HG02884 (cell line): ENCODE measurements at regions not wholly inside any gene's neighbourhood (a gene's known extent, or its start where the extent isn't known, plus 50 kb on each side); places are given as distances from the start of the nearest gene placed in this dataset.

ENCODE experiments used
- ATAC-seq: cut with Tn5 transposase; IDR thresholded peaks from one replicate; pipeline ENCODE4 v1.9.1; 2021; ENCODE audit warnings: mild to moderate bottlenecking, moderate library complexity; ENCODE audit not compliant: unreplicated experiment

- no peak for ATAC-seq
These were observed 1541.9 kb downstream of the AACS start for GRCh38 chr12:126607157-126607556.

GRCh38 chr12:126607867-126608266, 1542.6 kb downstream of the AACS start:
- ATAC-seq, result no peak

- ATAC-seq, result no peak
These were observed 1543.5 kb downstream of the AACS start for GRCh38 chr12:126608607-126609175.

GRCh38 chr12:126616441-126616840, 1551.2 kb downstream of the AACS start:
- no peak for ATAC-seq

- no peak for ATAC-seq
These were observed 1552.1 kb downstream of the AACS start for GRCh38 chr12:126617312-126617711.

- ATAC-seq, result no peak
These were observed 1562.4 kb downstream of the AACS start for GRCh38 chr12:126627596-126627995.

GRCh38 chr12:126636821-126637220, 1571.6 kb downstream of the AACS start:
- ATAC-seq, result no peak

GRCh38 chr12:126644236-126645020, 1579.2 kb downstream of the AACS start:
- no peak for ATAC-seq

GRCh38 chr12:126648074-126648473, 1582.8 kb downstream of the AACS start:
- no peak for ATAC-seq

- no peak for ATAC-seq
These were observed 1585.9 kb downstream of the AACS start for GRCh38 chr12:126651133-126651532.

- no peak for ATAC-seq
These were observed 1598.3 kb downstream of the AACS start for GRCh38 chr12:126663304-126664094.

GRCh38 chr12:126667339-126667738, 1599.6 kb upstream of the TMEM132C start:
- no peak for ATAC-seq

- no peak for ATAC-seq
These were observed 1598.4 kb upstream of the TMEM132C start for GRCh38 chr12:126668538-126668937.

GRCh38 chr12:126668961-126669360, 1598.0 kb upstream of the TMEM132C start:
- no peak for ATAC-seq

- no peak for ATAC-seq
These were observed 1590.5 kb upstream of the TMEM132C start for GRCh38 chr12:126676434-126676833.

- no peak for ATAC-seq
These were observed 1585.3 kb upstream of the TMEM132C start for GRCh38 chr12:126681676-126682075.

GRCh38 chr12:126684703-126685102, 1582.3 kb upstream of the TMEM132C start:
- no peak for ATAC-seq

- ATAC-seq, result no peak
These were observed 1581.3 kb upstream of the TMEM132C start for GRCh38 chr12:126685636-126686035.

- ATAC-seq, result no peak
These were observed 1578.4 kb upstream of the TMEM132C start for GRCh38 chr12:126688556-126688955.

GRCh38 chr12:126700096-126700495, 1566.9 kb upstream of the TMEM132C start:
- no peak for ATAC-seq

- no peak for ATAC-seq
These were observed 1562.4 kb upstream of the TMEM132C start for GRCh38 chr12:126704609-126705008.

- no peak for ATAC-seq
These were observed 1560.7 kb upstream of the TMEM132C start for GRCh38 chr12:126706300-126706699.
